SU-DHL-6 (cell line): ENCODE measurements at regions not wholly inside any gene's neighbourhood (a gene's known extent, or its start where the extent isn't known, plus 50 kb on each side); places are given as distances from the start of the nearest gene placed in this dataset.
"Not testable (repeated sequence)": the region's sequence is repeated elsewhere in the genome, so short reads cannot be mapped to it uniquely, and the experiment has no call there.

Experiments used
- CTCF ChIP-seq: fragments of 200-600 bp; sonication (generic); IDR thresholded peaks from one replicate; pipeline ENCODE4 v1.5.1; 2017; ENCODE audit warnings: antibody characterized with exemption, mild to moderate bottlenecking, low read length, moderate library complexity; ENCODE audit not compliant: insufficient read depth, poor library complexity, severe bottlenecking
- EZH2phosphoT487 ChIP-seq: fragments of 200-600 bp; sonication (generic), shearing (Covaris generic); conservative IDR thresholded peaks from 2 replicates; pipeline ENCODE4 v1.6.1; 2018; ENCODE audit warnings: mild to moderate bottlenecking, antibody characterized with exemption, low read length, moderate library complexity, mixed read lengths

GRCh38 chr2:189319424-189319823, 121.8 kb upstream of the WDR75 start:
- not testable (repeated sequence) for TF ChIP-seq CTCF, EZH2phosphoT487
